Fibroblast of lung (primary cell): ENCODE measurements at regions not wholly inside any gene's neighbourhood (a gene's known extent, or its start where the extent isn't known, plus 50 kb on each side); places are given as distances from the start of the nearest gene placed in this dataset.

Experiments
- EZH2 ChIP-seq: IDR thresholded peaks from 2 replicates; pipeline ENCODE4 v1.5.1; 2012; ENCODE audit warnings: low read length, control low read depth, mild to moderate bottlenecking; ENCODE audit errors: missing control alignments
- TF ChIP-seq, protein P1 (sequence below), 2 donors: IDR thresholded peaks in 1 of 2; conservative IDR thresholded peaks in 1 of 2; 1 replicate in 1 of 2; 2 replicates in 1 of 2; pipeline ENCODE4 v1.5.1; 2011 to 2012; ENCODE audit warnings: low read length in 2 of 2, control low read depth in 1 of 2, inconsistent platforms in 1 of 2, low read depth in 1 of 2, mild to moderate bottlenecking in 1 of 2

- TF ChIP-seq, protein P1, sequence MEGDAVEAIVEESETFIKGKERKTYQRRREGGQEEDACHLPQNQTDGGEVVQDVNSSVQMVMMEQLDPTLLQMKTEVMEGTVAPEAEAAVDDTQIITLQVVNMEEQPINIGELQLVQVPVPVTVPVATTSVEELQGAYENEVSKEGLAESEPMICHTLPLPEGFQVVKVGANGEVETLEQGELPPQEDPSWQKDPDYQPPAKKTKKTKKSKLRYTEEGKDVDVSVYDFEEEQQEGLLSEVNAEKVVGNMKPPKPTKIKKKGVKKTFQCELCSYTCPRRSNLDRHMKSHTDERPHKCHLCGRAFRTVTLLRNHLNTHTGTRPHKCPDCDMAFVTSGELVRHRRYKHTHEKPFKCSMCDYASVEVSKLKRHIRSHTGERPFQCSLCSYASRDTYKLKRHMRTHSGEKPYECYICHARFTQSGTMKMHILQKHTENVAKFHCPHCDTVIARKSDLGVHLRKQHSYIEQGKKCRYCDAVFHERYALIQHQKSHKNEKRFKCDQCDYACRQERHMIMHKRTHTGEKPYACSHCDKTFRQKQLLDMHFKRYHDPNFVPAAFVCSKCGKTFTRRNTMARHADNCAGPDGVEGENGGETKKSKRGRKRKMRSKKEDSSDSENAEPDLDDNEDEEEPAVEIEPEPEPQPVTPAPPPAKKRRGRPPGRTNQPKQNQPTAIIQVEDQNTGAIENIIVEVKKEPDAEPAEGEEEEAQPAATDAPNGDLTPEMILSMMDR (conservative IDR thresholded peaks at IDR 0.05 in 1 of 2, IDR thresholded peaks at IDR 0.05 in 1 of 2; ENCODE audit: low read depth in 1 of 2, low read length in 2 of 2) = no peak
- no peak for TF ChIP-seq EZH2
Measured at GRCh38 chr10:131033166-131034085, 278.1 kb downstream of the TCERG1L start.
